ENCODE measurements at regions not wholly inside any gene's neighbourhood (a gene's known extent, or its start where the extent isn't known, plus 50 kb on each side); places are given as distances from the start of the nearest gene placed in this dataset.

DNA sequence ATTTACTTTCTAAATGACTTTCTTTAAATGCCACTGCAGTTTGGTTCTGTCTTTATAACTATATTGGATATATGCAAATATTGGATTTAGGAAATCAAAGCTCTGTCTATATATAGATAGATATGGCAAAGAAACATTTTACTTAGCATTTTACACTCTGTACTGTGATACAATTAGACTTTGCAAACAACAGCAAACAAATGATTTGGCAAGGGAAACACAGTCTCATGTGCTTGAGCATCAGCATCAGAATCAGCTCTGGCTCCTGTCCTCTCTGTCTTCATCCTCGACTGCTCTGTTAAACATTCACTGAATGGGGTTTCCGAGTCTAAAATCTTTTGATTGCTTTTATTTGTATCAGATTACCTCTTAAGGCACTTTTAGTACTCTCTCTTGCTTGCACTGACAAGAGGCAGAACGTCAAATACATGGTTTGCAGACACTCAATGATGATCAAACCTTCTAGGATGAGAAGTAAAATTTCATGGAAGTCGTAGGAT lies 176.8 kb upstream of the LRP1B start:
- TF ChIP-seq, protein P1, sequence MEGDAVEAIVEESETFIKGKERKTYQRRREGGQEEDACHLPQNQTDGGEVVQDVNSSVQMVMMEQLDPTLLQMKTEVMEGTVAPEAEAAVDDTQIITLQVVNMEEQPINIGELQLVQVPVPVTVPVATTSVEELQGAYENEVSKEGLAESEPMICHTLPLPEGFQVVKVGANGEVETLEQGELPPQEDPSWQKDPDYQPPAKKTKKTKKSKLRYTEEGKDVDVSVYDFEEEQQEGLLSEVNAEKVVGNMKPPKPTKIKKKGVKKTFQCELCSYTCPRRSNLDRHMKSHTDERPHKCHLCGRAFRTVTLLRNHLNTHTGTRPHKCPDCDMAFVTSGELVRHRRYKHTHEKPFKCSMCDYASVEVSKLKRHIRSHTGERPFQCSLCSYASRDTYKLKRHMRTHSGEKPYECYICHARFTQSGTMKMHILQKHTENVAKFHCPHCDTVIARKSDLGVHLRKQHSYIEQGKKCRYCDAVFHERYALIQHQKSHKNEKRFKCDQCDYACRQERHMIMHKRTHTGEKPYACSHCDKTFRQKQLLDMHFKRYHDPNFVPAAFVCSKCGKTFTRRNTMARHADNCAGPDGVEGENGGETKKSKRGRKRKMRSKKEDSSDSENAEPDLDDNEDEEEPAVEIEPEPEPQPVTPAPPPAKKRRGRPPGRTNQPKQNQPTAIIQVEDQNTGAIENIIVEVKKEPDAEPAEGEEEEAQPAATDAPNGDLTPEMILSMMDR (IDR thresholded peaks at IDR 0.05; ENCODE audit: insufficient read depth, low read length): no peak
- no peak for TF ChIP-seq POLR2AphosphoS5 (IDR thresholded peaks at IDR 0.05; ENCODE audit: low read depth)

Measured in HL-60 (cell line).